SU-DHL-6 (cell line): ENCODE measurements at regions not wholly inside any gene's neighbourhood (a gene's known extent, or its start where the extent isn't known, plus 50 kb on each side); places are given as distances from the start of the nearest gene placed in this dataset.
"Not testable (repeated sequence)": the region's sequence is repeated elsewhere in the genome, so short reads cannot be mapped to it uniquely, and the experiment has no call there.

ENCODE experiments used
- H2AFZ ChIP-seq: fragments of 200-600 bp; sonication (generic); 2 replicates; pipeline ENCODE4 v1.6.1; 2014; ENCODE audit warnings: low read depth, mild to moderate bottlenecking, moderate library complexity, mixed read lengths, antibody characterized with exemption, low read length; ENCODE audit not compliant: severe bottlenecking
- H3F3A ChIP-seq: fragments of 200-600 bp; shearing (Covaris generic); 2 replicates; pipeline ENCODE4 v1.6.0; 2016; ENCODE audit warnings: antibody characterized with exemption, mild to moderate bottlenecking; ENCODE audit not compliant: insufficient read depth
- H3K27ac ChIP-seq: fragments of 200-600 bp; sonication (generic); 2 replicates; pipeline ENCODE4 v1.5.1; 2016; ENCODE audit warnings: low read depth, mild to moderate bottlenecking, low read length, moderate library complexity, mixed read lengths
- H3K27me3 ChIP-seq: fragments of 200-600 bp; sonication (generic), shearing (Covaris generic); 2 replicates; pipeline ENCODE4 v1.6.0; 2014; ENCODE audit warnings: mild to moderate bottlenecking, low read length
- H3K36me3 ChIP-seq: fragments of 200-600 bp; sonication (generic); 2 replicates; pipeline ENCODE4 v1.6.1; 2014; ENCODE audit warnings: mild to moderate bottlenecking, low read length, mixed read lengths
- H3K4me2 ChIP-seq: fragments of 300-600, 200-600 bp; shearing (Covaris generic), sonication (generic); 2 replicates; pipeline ENCODE4 v1.6.0; 2014; ENCODE audit warnings: low read length, low read depth, mild to moderate bottlenecking; ENCODE audit not compliant: poor library complexity, severe bottlenecking
- H3K4me3 ChIP-seq: fragments of 200-600 bp; sonication (generic); 2 replicates; pipeline ENCODE4 v1.5.1; 2014; ENCODE audit warnings: antibody characterized with exemption, low read length, mild to moderate bottlenecking, mixed read lengths; ENCODE audit not compliant: insufficient read depth, poor library complexity, severe bottlenecking
- H3K79me2 ChIP-seq: fragments of 200-600 bp; sonication (generic); 2 replicates; pipeline ENCODE4 v1.6.1; 2014; ENCODE audit warnings: mild to moderate bottlenecking, low read length, moderate library complexity; ENCODE audit not compliant: insufficient read depth
- H3K9ac ChIP-seq: fragments of 200-600 bp; sonication (generic); 2 replicates; pipeline ENCODE4 v1.7.0; 2014; ENCODE audit warnings: mild to moderate bottlenecking, low read length
- H3K9me2 ChIP-seq: fragments of 200-600 bp; sonication (generic); replicated peaks from 2 replicates; pipeline ENCODE4 v1.6.1; 2014; ENCODE audit warnings: low read length; ENCODE audit not compliant: insufficient read depth
- H3K9me3 ChIP-seq: fragments of 200-600 bp; sonication (generic); 2 replicates; pipeline ENCODE4 v1.6.1; 2014; ENCODE audit warnings: low read length, mixed read lengths; ENCODE audit not compliant: insufficient read depth
- H4K20me1 ChIP-seq: fragments of 200-600 bp; sonication (generic); 2 replicates; pipeline ENCODE4 v1.6.1; 2014; ENCODE audit warnings: low read depth, mild to moderate bottlenecking, antibody characterized with exemption, low read length, moderate library complexity, mixed read lengths
- CTCF ChIP-seq: fragments of 200-600 bp; sonication (generic); IDR thresholded peaks from one replicate; pipeline ENCODE4 v1.5.1; 2017; ENCODE audit warnings: antibody characterized with exemption, mild to moderate bottlenecking, low read length, moderate library complexity; ENCODE audit not compliant: insufficient read depth, poor library complexity, severe bottlenecking
- EZH2phosphoT487 ChIP-seq: fragments of 200-600 bp; sonication (generic), shearing (Covaris generic); conservative IDR thresholded peaks from 2 replicates; pipeline ENCODE4 v1.6.1; 2018; ENCODE audit warnings: mild to moderate bottlenecking, antibody characterized with exemption, low read length, moderate library complexity, mixed read lengths

- H3K9me2 ChIP-seq, result no peaks in the 10 kb centered on the region
- H3K27me3 ChIP-seq, result no peaks in the 10 kb centered on the region
- no peak overlapping the region for H3K4me3 ChIP-seq
- no peak overlapping the region for H3K27ac ChIP-seq
- no peaks in the 10 kb centered on the region for H4K20me1 ChIP-seq
- H3K36me3 ChIP-seq, result no peaks in the 10 kb centered on the region
- no peak overlapping the region for H2AFZ ChIP-seq
- H3F3A ChIP-seq, result no peaks in the 10 kb centered on the region
- H3K9ac ChIP-seq, result no peak overlapping the region
- TF ChIP-seq EZH2phosphoT487 (no peak), CTCF (no peak)
- H3K4me2 ChIP-seq, result no peak overlapping the region
- no peaks in the 10 kb centered on the region for H3K79me2 ChIP-seq
- no peaks in the 10 kb centered on the region for H3K9me3 ChIP-seq
Measured at GRCh38 chr2:90079374-90079773, 1387.9 kb downstream of the RPIA start.

- peak; percentile 12 for TF ChIP-seq CTCF
- H3K79me2 ChIP-seq, H3K36me3 ChIP-seq, H3K27ac ChIP-seq, H2AFZ ChIP-seq, H3K4me2 ChIP-seq, H3K4me3 ChIP-seq, H3F3A ChIP-seq, H3K9me3 ChIP-seq, H4K20me1 ChIP-seq, H3K9ac ChIP-seq, H3K9me2 ChIP-seq, H3K27me3 ChIP-seq: not testable (repeated sequence)
Measured at GRCh38 chr2:90087792-90088191, 1396.3 kb downstream of the RPIA start.

GRCh38 chr2:90093571-90094270 lies 1402.2 kb downstream of the RPIA start:
- H3K9me3 ChIP-seq, H3K4me2 ChIP-seq, H3K79me2 ChIP-seq, H3K36me3 ChIP-seq, H2AFZ ChIP-seq, H3K9ac ChIP-seq, H4K20me1 ChIP-seq, H3F3A ChIP-seq, H3K4me3 ChIP-seq, H3K27me3 ChIP-seq, H3K27ac ChIP-seq, H3K9me2 ChIP-seq: not testable (repeated sequence)

- H3K36me3 ChIP-seq, H3K9ac ChIP-seq, H3K27ac ChIP-seq, H2AFZ ChIP-seq, H3K9me2 ChIP-seq, H3K4me3 ChIP-seq, H3K4me2 ChIP-seq, H3F3A ChIP-seq, H3K27me3 ChIP-seq, H4K20me1 ChIP-seq, H3K79me2 ChIP-seq, H3K9me3 ChIP-seq: not testable (repeated sequence)
Measured at GRCh38 chr2:90097617-90098016, 1406.1 kb downstream of the RPIA start.

GRCh38 chr2:90105142-90105541 lies 1413.7 kb downstream of the RPIA start:
- H4K20me1 ChIP-seq, H3K4me2 ChIP-seq, H3K9me3 ChIP-seq, H3K9me2 ChIP-seq, H3K9ac ChIP-seq, H3K4me3 ChIP-seq, H2AFZ ChIP-seq, H3K27ac ChIP-seq, H3K79me2 ChIP-seq, H3F3A ChIP-seq, H3K36me3 ChIP-seq, H3K27me3 ChIP-seq: not testable (repeated sequence)

GRCh38 chr2:90123409-90123808 lies 1431.9 kb downstream of the RPIA start:
- not testable (repeated sequence) for H3F3A ChIP-seq, H3K9me2 ChIP-seq, H3K79me2 ChIP-seq, H3K4me3 ChIP-seq, H3K4me2 ChIP-seq, H3K36me3 ChIP-seq, H3K27ac ChIP-seq, H3K27me3 ChIP-seq, H3K9me3 ChIP-seq, H3K9ac ChIP-seq, H4K20me1 ChIP-seq, H2AFZ ChIP-seq

GRCh38 chr2:90139046-90139445 lies 1447.6 kb downstream of the RPIA start:
- not testable (repeated sequence) for H3K4me3 ChIP-seq, H3K27ac ChIP-seq

More at GRCh38 chr2:90139046-90139445, 1447.6 kb downstream of the RPIA start:
- H4K20me1 ChIP-seq, H3K9me2 ChIP-seq, H3K9ac ChIP-seq, H3F3A ChIP-seq, H3K4me2 ChIP-seq, H3K36me3 ChIP-seq, H3K79me2 ChIP-seq, H2AFZ ChIP-seq, H3K9me3 ChIP-seq, H3K27me3 ChIP-seq: not testable (repeated sequence)
